Endothelial cell of umbilical vein (primary cell): ENCODE measurements at regions not wholly inside any gene's neighbourhood (a gene's known extent, or its start where the extent isn't known, plus 50 kb on each side); places are given as distances from the start of the nearest gene placed in this dataset.

Source experiments
- BruUV-seq: library from RNA; stranded (reverse); fragments of 400-500 nt; replicated peaks from 2 replicates; lab custom pipeline; 2021; lab: Mats Ljungman, UMichigan
- CTCF ChIA-PET: fragments of 300-600, 350-600 bp; sonication (Branson Sonifier 250); formaldehyde crosslinking; loops from one replicate; lab custom pipeline; 2021; ENCODE audit warnings: antibody characterized with exemption, inconsistent platforms; lab: Charles Lee
- POLR2A ChIA-PET: fragments of 300-600, 350-600 bp; sonication (Branson Sonifier 250); formaldehyde crosslinking; loops from one replicate; lab custom pipeline; 2021; ENCODE audit warnings: antibody characterized with exemption, inconsistent platforms; lab: Charles Lee
- DNase-seq: peaks from one replicate; pipeline ENCODE4 v3.0.0-alpha.2; 2011; ENCODE audit warnings: low read depth, low spot score
- FAIRE-seq: peaks from 2 replicates; lab custom pipeline; 2011; peaks lifted over from hg19 to GRCh38; lab: Jason Lieb, UNC
- H2AFZ ChIP-seq: 2 replicates; pipeline ENCODE4 v1.6.0; 2012; ENCODE audit warnings: low read depth, low read length, control low read depth, inconsistent platforms
- H3K27ac ChIP-seq: 2 replicates; pipeline ENCODE4 v1.5.1; 2011; ENCODE audit warnings: low read depth, mild to moderate bottlenecking, control low read depth, low read length, moderate library complexity; ENCODE audit not compliant: insufficient read depth
- H3K27me3 ChIP-seq, 2 experiments: 2 replicates each; pipeline versions ENCODE4 v1.6.0 to v1.6.1; 2011; ENCODE audit warnings: low read length in 2 of 2, mixed read lengths in 1 of 2; ENCODE audit not compliant: control insufficient read depth in 2 of 2, insufficient read depth in 2 of 2
- H3K36me3 ChIP-seq, 2 experiments: 2 replicates in 1 of 2; 3 replicates in 1 of 2; pipeline ENCODE4 v1.5.1; 2011; ENCODE audit warnings: low read length in 2 of 2, mild to moderate bottlenecking in 1 of 2, moderate library complexity in 1 of 2; ENCODE audit not compliant: control insufficient read depth in 2 of 2, insufficient read depth in 2 of 2; ENCODE audit errors: extremely low read depth in 1 of 2
- H3K4me1 ChIP-seq: 3 replicates; pipeline ENCODE4 v1.5.1; 2011; ENCODE audit warnings: mild to moderate bottlenecking, low read length; ENCODE audit not compliant: control insufficient read depth, insufficient read depth; ENCODE audit errors: extremely low read depth
- H3K4me2 ChIP-seq: 2 replicates; pipeline ENCODE4 v1.6.1; 2011; ENCODE audit warnings: low read length, control low read depth, mixed read lengths; ENCODE audit not compliant: insufficient read depth
- H3K4me3 ChIP-seq, 3 experiments: fragments of 200-600 bp in 1 of 3; sonication (generic), shearing (Covaris generic) in 1 of 3; replicated peaks in 1 of 3; 2 replicates each; pipeline ENCODE4 v1.5.1; 2011 to 2016; ENCODE audit warnings: control low read depth in 3 of 3, low read length in 3 of 3, mild to moderate bottlenecking in 2 of 3, inconsistent platforms in 1 of 3, low read depth in 1 of 3, moderate library complexity in 1 of 3; ENCODE audit not compliant: insufficient read depth in 1 of 3
- H3K79me2 ChIP-seq: 2 replicates; pipeline ENCODE4 v1.6.0; 2012; ENCODE audit warnings: low read length, inconsistent platforms; ENCODE audit not compliant: control insufficient read depth, insufficient read depth
- H3K9ac ChIP-seq: replicated peaks from 2 replicates; pipeline ENCODE3; 2011; ENCODE audit warnings: low read length, control low read depth; ENCODE audit not compliant: insufficient read depth; ENCODE audit errors: extremely low read depth
- H3K9me1 ChIP-seq: replicated peaks from 3 replicates; pipeline ENCODE4 v1.6.0; 2011; ENCODE audit warnings: mild to moderate bottlenecking, low read length; ENCODE audit not compliant: control insufficient read depth, insufficient read depth; ENCODE audit errors: extremely low read depth
- H3K9me3 ChIP-seq: replicated peaks from 2 replicates; pipeline ENCODE4 v1.5.1; 2012; ENCODE audit warnings: low read length, inconsistent platforms; ENCODE audit not compliant: control insufficient read depth, insufficient read depth
- H4K20me1 ChIP-seq: replicated peaks from 2 replicates; pipeline ENCODE3; 2011; ENCODE audit warnings: mild to moderate bottlenecking, low read length; ENCODE audit not compliant: control insufficient read depth, insufficient read depth; ENCODE audit errors: extremely low read depth
- EZH2 ChIP-seq: IDR thresholded peaks from 2 replicates; pipeline ENCODE4 v1.6.1; 2012; ENCODE audit warnings: borderline replicate concordance, low read depth, mild to moderate bottlenecking, moderate library complexity, low read length, inconsistent platforms; ENCODE audit not compliant: severe bottlenecking
- FOS ChIP-seq: IDR thresholded peaks from 2 replicates; pipeline ENCODE4 v1.6.1; 2011; ENCODE audit warnings: mild to moderate bottlenecking, low read length, moderate library complexity, borderline replicate concordance; ENCODE audit not compliant: insufficient read depth
- GATA2 ChIP-seq: IDR thresholded peaks from 2 replicates; pipeline ENCODE4 v1.7.0; 2011; ENCODE audit warnings: low read depth, mild to moderate bottlenecking, moderate library complexity, mixed read lengths, low read length; ENCODE audit not compliant: insufficient read length, insufficient read depth
- JUN ChIP-seq: IDR thresholded peaks from 2 replicates; pipeline ENCODE4 v1.6.1; 2011; ENCODE audit warnings: borderline replicate concordance, low read depth; ENCODE audit not compliant: insufficient read length, insufficient read depth
- MYC ChIP-seq: IDR thresholded peaks from one replicate; pipeline ENCODE4 v1.6.1; 2011; ENCODE audit warnings: mild to moderate bottlenecking, low read depth, low read length
- POLR2A ChIP-seq: IDR thresholded peaks from 2 replicates; pipeline ENCODE4 v1.6.1; 2012; ENCODE audit warnings: low read depth, mild to moderate bottlenecking, control low read depth, low read length
- POLR2AphosphoS5 ChIP-seq: IDR thresholded peaks from 2 replicates; pipeline ENCODE4 v1.6.1; 2012; ENCODE audit warnings: low read depth, mild to moderate bottlenecking, control low read depth, low read length, moderate library complexity; ENCODE audit not compliant: insufficient read depth
- dilution Hi-C: fragments of 300-500 bp; cut with MboI; formaldehyde crosslinking; loops from one replicate; pipeline ENCODE4 v1.15.0; 2019; ENCODE audit warnings: low sequenced_read_pairs; ENCODE audit not compliant: extremely low pct_ligation_motif_present
- intact Hi-C: fragments of 100-400 bp; cut with micrococcal nuclease; formaldehyde crosslinking; loops from one replicate; pipeline ENCODE4 v1.10.0; 2022
- TF ChIP-seq, protein P1 (sequence below), 2 donors: IDR thresholded peaks; 1 replicate in 1 of 2; 2 replicates in 1 of 2; pipeline ENCODE4 v1.5.1; 2011; ENCODE audit warnings: low read length in 2 of 2, mild to moderate bottlenecking in 2 of 2, moderate library complexity in 2 of 2, control low read depth in 1 of 2, inconsistent platforms in 1 of 2, low read depth in 1 of 2; ENCODE audit not compliant: insufficient read depth in 1 of 2; ENCODE audit errors: extremely low read depth in 1 of 2
- TF ChIP-seq, protein P2 (sequence below): IDR thresholded peaks from 2 replicates; pipeline ENCODE4 v1.6.1; 2011; ENCODE audit not compliant: insufficient read depth, insufficient read length

DNA sequence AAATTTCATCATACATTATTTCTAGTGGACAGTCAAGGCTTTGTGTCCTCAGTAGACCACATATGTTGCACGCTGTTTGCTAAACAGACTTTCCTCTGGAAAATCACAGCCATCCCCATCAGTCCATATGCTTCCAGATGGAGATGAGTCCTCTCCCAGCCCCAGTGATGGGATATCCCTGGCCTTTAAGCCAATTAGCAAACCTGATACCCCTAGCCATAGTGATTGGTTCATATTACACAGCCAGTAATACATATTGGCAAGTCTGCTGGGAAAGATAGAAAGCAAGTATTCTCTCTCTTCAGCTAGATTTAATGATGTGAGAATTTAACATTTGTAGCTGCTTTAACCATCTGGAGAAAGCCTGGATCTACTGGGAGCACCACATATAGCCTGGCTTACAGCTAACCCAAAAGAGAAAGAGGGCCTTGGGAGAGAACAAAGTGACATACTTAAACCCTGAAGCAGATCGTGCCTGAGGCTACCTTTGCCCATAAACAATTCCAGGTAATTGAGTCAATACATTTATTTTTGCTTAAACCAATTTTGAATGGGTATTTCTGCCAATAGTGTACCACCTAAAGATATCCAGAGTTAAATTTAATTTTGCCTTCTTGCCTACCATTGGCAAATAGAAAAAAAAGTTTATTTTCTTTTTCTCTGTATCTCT lies 103.5 kb upstream of the HIVEP1 start:
- BruUV-seq = no TSS peak
- Histone ChIP-seq H3K27me3 (no peaks in the 10 kb centered on the region), H3K4me2 (no peak overlapping the region), H3K9ac (no peak overlapping the region), H3K4me3 (no peak overlapping the region), H4K20me1 (no peaks in the 10 kb centered on the region), H3K79me2 (no peaks in the 10 kb centered on the region), H3K27ac (no peak overlapping the region), H3K9me1 (no peaks in the 10 kb centered on the region), H3K4me1 (no peaks in the 10 kb centered on the region), H3K36me3 (no peaks in the 10 kb centered on the region), H2AFZ (no peak overlapping the region), H3K9me3 (no peaks in the 10 kb centered on the region)
- TF ChIP-seq GATA2 (no peak), JUN (no peak), POLR2A (no peak), FOS (no peak), EZH2 (no peak), POLR2AphosphoS5 (no peak), MYC (no peak)
- TF ChIP-seq, protein P1, sequence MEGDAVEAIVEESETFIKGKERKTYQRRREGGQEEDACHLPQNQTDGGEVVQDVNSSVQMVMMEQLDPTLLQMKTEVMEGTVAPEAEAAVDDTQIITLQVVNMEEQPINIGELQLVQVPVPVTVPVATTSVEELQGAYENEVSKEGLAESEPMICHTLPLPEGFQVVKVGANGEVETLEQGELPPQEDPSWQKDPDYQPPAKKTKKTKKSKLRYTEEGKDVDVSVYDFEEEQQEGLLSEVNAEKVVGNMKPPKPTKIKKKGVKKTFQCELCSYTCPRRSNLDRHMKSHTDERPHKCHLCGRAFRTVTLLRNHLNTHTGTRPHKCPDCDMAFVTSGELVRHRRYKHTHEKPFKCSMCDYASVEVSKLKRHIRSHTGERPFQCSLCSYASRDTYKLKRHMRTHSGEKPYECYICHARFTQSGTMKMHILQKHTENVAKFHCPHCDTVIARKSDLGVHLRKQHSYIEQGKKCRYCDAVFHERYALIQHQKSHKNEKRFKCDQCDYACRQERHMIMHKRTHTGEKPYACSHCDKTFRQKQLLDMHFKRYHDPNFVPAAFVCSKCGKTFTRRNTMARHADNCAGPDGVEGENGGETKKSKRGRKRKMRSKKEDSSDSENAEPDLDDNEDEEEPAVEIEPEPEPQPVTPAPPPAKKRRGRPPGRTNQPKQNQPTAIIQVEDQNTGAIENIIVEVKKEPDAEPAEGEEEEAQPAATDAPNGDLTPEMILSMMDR (IDR thresholded peaks at IDR 0.05; ENCODE audit: extremely low read depth in 1 of 2, insufficient read depth in 1 of 2, low read depth in 1 of 2, low read length in 2 of 2) = no peak
- TF ChIP-seq, protein P2, sequence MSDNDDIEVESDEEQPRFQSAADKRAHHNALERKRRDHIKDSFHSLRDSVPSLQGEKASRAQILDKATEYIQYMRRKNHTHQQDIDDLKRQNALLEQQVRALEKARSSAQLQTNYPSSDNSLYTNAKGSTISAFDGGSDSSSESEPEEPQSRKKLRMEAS = no peak
- ChIA-PET CTCF (no interaction called here), POLR2A (no interaction called here)
- DNase-seq = no peak
- no peak for FAIRE-seq
- dilution Hi-C loops = no loop called here
- intact Hi-C loops = no loop called here
